Heart right ventricle (tissue), 16 donors: ENCODE measurements at regions not wholly inside any gene's neighbourhood (a gene's known extent, or its start where the extent isn't known, plus 50 kb on each side); places are given as distances from the start of the nearest gene placed in this dataset.

Experiments
- ATAC-seq, 8 donors: fragments of 200-7000 bp; cut with Tn5 transposase; one replicate each; pipeline ENCODE4 v1.9.1; 2020; ENCODE audit warnings: mild to moderate bottlenecking in 8 of 8, moderate library complexity in 8 of 8, moderate number of reproducible peaks in 1 of 8
- DNase-seq, 2 donors: peaks; one replicate each; pipeline ENCODE4 v3.0.0-alpha.2; 2020
- H3K27ac ChIP-seq, 10 donors: fragments of 200-600 bp; sonication (generic) in 2 of 10; one replicate each; pipeline versions ENCODE4 v1.5.0 to v1.8.0; 2020 to 2022; ENCODE audit warnings: mild to moderate bottlenecking in 3 of 10
- H3K27me3 ChIP-seq, 7 donors: fragments of 200-600 bp; one replicate each; pipeline ENCODE4 v1.8.0; 2021 to 2022; ENCODE audit warnings: mild to moderate bottlenecking in 2 of 7
- H3K36me3 ChIP-seq, 9 donors: fragments of 200-600 bp; sonication (generic) in 1 of 9; one replicate each; pipeline versions ENCODE4 v1.5.0 to v1.8.0; 2020 to 2022; ENCODE audit warnings: mild to moderate bottlenecking in 2 of 9
- H3K4me1 ChIP-seq, 9 donors: fragments of 200-600 bp; sonication (generic) in 1 of 9; one replicate each; pipeline versions ENCODE4 v1.5.0 to v1.8.0; 2020 to 2022; ENCODE audit warnings: mild to moderate bottlenecking in 4 of 9
- H3K4me3 ChIP-seq, 10 donors: fragments of 200-600 bp; sonication (generic) in 2 of 10; one replicate each; pipeline versions ENCODE4 v1.5.0 to v1.8.0; 2020 to 2022; ENCODE audit warnings: mild to moderate bottlenecking in 7 of 10, moderate library complexity in 2 of 10
- H3K9me3 ChIP-seq, 11 donors: fragments of 200-600 bp in 10 of 11; sonication (generic) in 2 of 11; one replicate each; pipeline versions ENCODE4 v1.5.0 to v1.8.0; 2013 to 2022; ENCODE audit warnings: mild to moderate bottlenecking in 2 of 11, control low read depth in 1 of 11, moderate library complexity in 1 of 11
- WGBS, 2 donors: extraction: QIAGEN DNeasy Blood & Tissue Kit; methylation state at CpG; one replicate each; pipeline ENCODE4 v1.1.7; 2013; ENCODE audit warnings: inconsistent platforms in 1 of 2; 5-methylcytosine and 5-hydroxymethylcytosine counted together
- intact Hi-C, 10 donors: fragments of 100-400 bp; cut with DNase I; formaldehyde crosslinking; loops; one replicate each; pipeline versions ENCODE4 v1.11.1 to v1.14.2; 2022
- TF ChIP-seq, protein P1 (sequence below), 9 donors: fragments of 200-600 bp; sonication (generic) in 2 of 9; IDR thresholded peaks; one replicate each; pipeline versions ENCODE4 v1.5.0 to v1.8.0; 2021 to 2022; ENCODE audit warnings: antibody characterized with exemption in 9 of 9, mild to moderate bottlenecking in 5 of 9, moderate library complexity in 1 of 9
- donor health status: Arrhythmogenic right ventricular cardiomyopathy.
- donor health status: ischemic (EF 13 %, LVEDD 7.1; RV severe dilation, severe dysfunction).
- donor health status: healthy with polysubstance abuse.
- donor health status: DM: no; HTN: yes; CAD: no.
- donor health status: DM: no; HTN: no; CAD: no.
- donor health status: ischemic (EF 25% LVEDD 6.9; RV normal size, moderate dysfunction).
- donor health status: ischemic (EF 25% LVEDD 5.7; RV mildly dilated, moderate dysfunction).
- donor health status: healthy.
- donor health status: DM: yes; HTN: yes; CAD: no.
- donor health status: Ischemic cardiomyopathy.
- donor health status: ischemic (EF 35%, LVEDD 5.7; RV mildly dilated, moderate dysfunction).
- donor health status: nonischemic (EF 11% LVEDD 7.7; RV severe dilation, severe dysfunction).
- donor health status: DM: yes; HTN: yes; CAD: no.
- donor health status: PGD.
- donor health status: ischemic (EF 29% LVEDD 5.4; RV normal size, mild dysfunction).
- donor health status: nonischemic (EF 23%, LVEDD 6.1; RV moderate dilation, normal function).

DNA sequence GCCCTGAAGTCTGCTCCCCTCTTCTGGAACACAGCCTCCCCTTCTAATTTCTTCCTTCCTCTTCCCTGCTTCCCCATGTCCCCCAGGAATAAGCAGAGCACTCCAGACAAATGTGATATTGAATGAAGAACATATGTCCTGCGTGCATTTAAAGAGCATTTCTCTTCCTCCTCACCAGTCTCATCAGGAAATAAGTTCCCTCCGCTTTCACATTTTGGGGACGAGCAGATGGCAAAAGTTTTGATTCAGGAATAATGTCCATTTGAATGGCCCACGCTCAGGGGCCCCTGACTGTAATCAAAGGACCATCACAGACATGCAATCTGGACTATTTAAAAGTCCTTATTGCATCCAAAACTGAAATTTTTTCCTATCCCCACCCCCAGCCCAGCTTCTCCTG, 316.1 kb downstream of the CDK5RAP2 start:
- H3K9me3 ChIP-seq, result no peaks in the 10 kb centered on the region
- intact Hi-C loops, result no loop called here
- H3K4me1 ChIP-seq, result peaks cover 0 to 11% (median 0%) of the 10 kb centered on the region in 9 donors
- H3K4me3 ChIP-seq, result no peak overlapping the region
- no peak overlapping the region for H3K27ac ChIP-seq
- TF ChIP-seq, protein P1, sequence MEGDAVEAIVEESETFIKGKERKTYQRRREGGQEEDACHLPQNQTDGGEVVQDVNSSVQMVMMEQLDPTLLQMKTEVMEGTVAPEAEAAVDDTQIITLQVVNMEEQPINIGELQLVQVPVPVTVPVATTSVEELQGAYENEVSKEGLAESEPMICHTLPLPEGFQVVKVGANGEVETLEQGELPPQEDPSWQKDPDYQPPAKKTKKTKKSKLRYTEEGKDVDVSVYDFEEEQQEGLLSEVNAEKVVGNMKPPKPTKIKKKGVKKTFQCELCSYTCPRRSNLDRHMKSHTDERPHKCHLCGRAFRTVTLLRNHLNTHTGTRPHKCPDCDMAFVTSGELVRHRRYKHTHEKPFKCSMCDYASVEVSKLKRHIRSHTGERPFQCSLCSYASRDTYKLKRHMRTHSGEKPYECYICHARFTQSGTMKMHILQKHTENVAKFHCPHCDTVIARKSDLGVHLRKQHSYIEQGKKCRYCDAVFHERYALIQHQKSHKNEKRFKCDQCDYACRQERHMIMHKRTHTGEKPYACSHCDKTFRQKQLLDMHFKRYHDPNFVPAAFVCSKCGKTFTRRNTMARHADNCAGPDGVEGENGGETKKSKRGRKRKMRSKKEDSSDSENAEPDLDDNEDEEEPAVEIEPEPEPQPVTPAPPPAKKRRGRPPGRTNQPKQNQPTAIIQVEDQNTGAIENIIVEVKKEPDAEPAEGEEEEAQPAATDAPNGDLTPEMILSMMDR (IDR thresholded peaks at IDR 0.05), result no peak
- ATAC-seq (no peak), DNase-seq (no peak)
- H3K36me3 ChIP-seq, result no peaks in the 10 kb centered on the region
- no peaks in the 10 kb centered on the region for H3K27me3 ChIP-seq
- WGBS, 2 donors, result 67 to 71% methylated on average over 4 of the region's 4 CpGs

DNA sequence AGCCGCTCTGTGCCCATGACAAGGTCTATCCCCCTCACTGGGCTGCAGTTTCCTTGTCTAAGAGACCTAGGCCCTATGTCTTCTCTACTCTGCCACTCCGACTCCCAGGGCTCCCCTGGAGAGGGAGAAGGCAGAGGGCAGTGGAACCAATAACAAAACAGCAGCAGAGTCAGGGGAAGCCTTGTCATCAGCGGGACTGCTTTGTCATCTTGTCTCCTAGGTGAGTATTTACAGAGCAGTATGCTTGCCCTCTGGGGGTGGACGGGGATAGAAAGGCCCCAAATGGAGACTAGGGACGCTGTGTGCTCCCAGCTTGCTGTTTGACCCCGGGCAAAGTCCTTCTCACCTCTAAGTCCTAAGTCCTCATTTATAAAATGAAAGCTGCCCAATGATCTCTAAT, 318.5 kb downstream of the CDK5RAP2 start:
- WGBS, 2 donors, result 68 to 81% methylated on average over 6 of the region's 6 CpGs

DNA sequence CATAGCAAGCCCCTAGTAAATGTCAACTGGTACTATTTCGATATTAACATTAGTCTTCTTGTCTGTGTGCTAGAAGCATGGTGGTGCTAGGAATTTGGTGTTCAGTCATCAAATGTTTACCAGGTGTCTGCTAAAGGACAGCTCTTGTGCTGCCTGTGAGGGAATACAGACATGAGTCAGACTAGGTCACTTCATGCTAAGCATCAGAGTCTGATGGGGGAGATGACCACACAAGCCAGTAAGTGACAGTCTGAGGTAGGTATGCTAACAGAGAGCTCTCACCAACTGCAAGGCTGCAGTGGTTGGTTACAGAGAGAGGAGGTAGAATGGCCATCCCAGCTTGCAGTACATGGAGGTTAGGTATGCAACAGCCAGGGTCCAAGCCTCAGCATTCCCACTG, 320.9 kb downstream of the CDK5RAP2 start:
- ATAC-seq (no peak), DNase-seq (no peak)
- H3K4me1 ChIP-seq, result no peaks in the 10 kb centered on the region
- intact Hi-C loops, result no loop called here
- TF ChIP-seq, protein P1 (IDR thresholded peaks at IDR 0.05), result no peak
- peaks cover 0 to 7% (median 0%) of the 10 kb centered on the region in 7 donors for H3K27me3 ChIP-seq
- H3K27ac ChIP-seq, result no peak overlapping the region
- WGBS, 2 donors, result 88 to 97% methylated on average over 1 of the region's 1 CpG
- H3K36me3 ChIP-seq, result no peaks in the 10 kb centered on the region
- H3K9me3 ChIP-seq, result no peaks in the 10 kb centered on the region
- no peak overlapping the region for H3K4me3 ChIP-seq

More for the DNA sequence above, 318.5 kb downstream of the CDK5RAP2 start:
- Histone ChIP-seq H3K27ac (no peak overlapping the region), H3K27me3 (no peaks in the 10 kb centered on the region), H3K9me3 (no peaks in the 10 kb centered on the region), H3K36me3 (no peaks in the 10 kb centered on the region), H3K4me1 (peaks cover 0 to 11% (median 0%) of the 10 kb centered on the region in 9 donors), H3K4me3 (no peak overlapping the region)
- intact Hi-C loops, result no loop called here
- ATAC-seq (no peak), DNase-seq (no peak)
- TF ChIP-seq, protein P1 (IDR thresholded peaks at IDR 0.05), result no peak

DNA sequence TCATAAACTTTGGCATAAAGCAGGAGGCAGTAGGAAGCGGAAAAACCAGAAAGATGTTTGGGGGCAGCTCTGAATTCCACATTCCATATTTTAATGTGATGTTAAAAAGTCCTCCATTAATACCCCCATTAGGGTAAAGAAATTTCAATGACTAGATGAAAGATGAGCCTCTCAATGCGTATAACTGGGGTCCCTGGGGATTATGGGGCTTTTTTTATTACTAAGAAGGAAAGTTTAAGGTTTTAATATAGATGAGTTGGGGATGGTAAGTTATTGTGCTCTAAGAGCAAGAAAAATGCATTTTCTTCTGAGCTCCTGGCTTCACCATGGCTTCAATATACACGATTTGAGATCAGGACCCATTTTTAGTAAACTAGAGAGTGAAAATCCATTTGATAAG, 321.9 kb downstream of the CDK5RAP2 start:
- WGBS, 2 donors, result 49 to 51% methylated on average over 3 of the region's 3 CpGs

More for the DNA sequence above, 321.9 kb downstream of the CDK5RAP2 start:
- ATAC-seq (no peak), DNase-seq (no peak)
- intact Hi-C loops, result no loop called here
- Histone ChIP-seq H3K9me3 (no peaks in the 10 kb centered on the region), H3K27ac (no peak overlapping the region), H3K4me1 (no peaks in the 10 kb centered on the region), H3K27me3 (peaks cover 0 to 15% (median 1%) of the 10 kb centered on the region in 7 donors), H3K4me3 (no peak overlapping the region), H3K36me3 (no peaks in the 10 kb centered on the region)
- TF ChIP-seq, protein P1 (IDR thresholded peaks at IDR 0.05), result no peak
